Esophagus squamous epithelium (tissue), 4 donors: ENCODE measurements at regions not wholly inside any gene's neighbourhood (a gene's known extent, or its start where the extent isn't known, plus 50 kb on each side); places are given as distances from the start of the nearest gene placed in this dataset.

Experiments used
- POLR2A ChIP-seq, 4 donors: fragments of 450-650 bp; IDR thresholded peaks; one replicate each; pipeline ENCODE4 v1.6.1; 2017; ENCODE audit warnings: antibody characterized with exemption in 4 of 4, mild to moderate bottlenecking in 4 of 4, moderate library complexity in 3 of 4
- TF ChIP-seq, protein P1 (sequence below), 6 experiments: fragments of 450-650 bp in 4 of 6; fragments of 200-600 bp in 2 of 6; sonication (generic) in 2 of 6; IDR thresholded peaks; one replicate each; pipeline ENCODE4 v1.5.1; 2016 to 2019; ENCODE audit warnings: antibody characterized with exemption in 6 of 6, mild to moderate bottlenecking in 4 of 6, moderate library complexity in 4 of 6

- TF ChIP-seq, protein P1, sequence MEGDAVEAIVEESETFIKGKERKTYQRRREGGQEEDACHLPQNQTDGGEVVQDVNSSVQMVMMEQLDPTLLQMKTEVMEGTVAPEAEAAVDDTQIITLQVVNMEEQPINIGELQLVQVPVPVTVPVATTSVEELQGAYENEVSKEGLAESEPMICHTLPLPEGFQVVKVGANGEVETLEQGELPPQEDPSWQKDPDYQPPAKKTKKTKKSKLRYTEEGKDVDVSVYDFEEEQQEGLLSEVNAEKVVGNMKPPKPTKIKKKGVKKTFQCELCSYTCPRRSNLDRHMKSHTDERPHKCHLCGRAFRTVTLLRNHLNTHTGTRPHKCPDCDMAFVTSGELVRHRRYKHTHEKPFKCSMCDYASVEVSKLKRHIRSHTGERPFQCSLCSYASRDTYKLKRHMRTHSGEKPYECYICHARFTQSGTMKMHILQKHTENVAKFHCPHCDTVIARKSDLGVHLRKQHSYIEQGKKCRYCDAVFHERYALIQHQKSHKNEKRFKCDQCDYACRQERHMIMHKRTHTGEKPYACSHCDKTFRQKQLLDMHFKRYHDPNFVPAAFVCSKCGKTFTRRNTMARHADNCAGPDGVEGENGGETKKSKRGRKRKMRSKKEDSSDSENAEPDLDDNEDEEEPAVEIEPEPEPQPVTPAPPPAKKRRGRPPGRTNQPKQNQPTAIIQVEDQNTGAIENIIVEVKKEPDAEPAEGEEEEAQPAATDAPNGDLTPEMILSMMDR (IDR thresholded peaks at IDR 0.05): no peak
- no peak for TF ChIP-seq POLR2A (IDR thresholded peaks at IDR 0.05)
These were observed 62.7 kb upstream of the KLF7 start for GRCh38 chr2:207228402-207228801.
